ENCODE measurements at regions not wholly inside any gene's neighbourhood (a gene's known extent, or its start where the extent isn't known, plus 50 kb on each side); places are given as distances from the start of the nearest gene placed in this dataset.

GRCh38 chr18:64294967-64295366, 146.1 kb upstream of the LINC00305 start:
- in situ Hi-C loops (cut with HindIII; ENCODE audit: extremely low pct_ligation_motif_present, low pct_unique_long_range_greater_than_20kb) (no loop called here), intact Hi-C loops (cut with micrococcal nuclease; ENCODE audit: unreplicated experiment) (no loop called here)
- TF ChIP-seq EED (CRISPR knock-in tag; IDR thresholded peaks at IDR 0.05) (no peak), BCLAF1 (IDR thresholded peaks at IDR 0.05) (no peak), ZNF792 (CRISPR knock-in tag; IDR thresholded peaks at IDR 0.05) (no peak)
- Histone ChIP-seq H3K36me3 (replicated peaks in 1 of 2; ENCODE audit: control insufficient read depth in 1 of 2, insufficient read depth in 2 of 2, low read length in 2 of 2) (no peaks in the 10 kb centered on the region), H3K4me3 (replicated peaks in 1 of 3; ENCODE audit: insufficient read depth in 1 of 3, low read depth in 2 of 3, low read length in 3 of 3) (no peak overlapping the region), H3K9me3 (ENCODE audit: low read length) (peaks cover 20% of the 10 kb centered on the region), H3K27ac (ENCODE audit: extremely low read length, insufficient read depth, low read length) (no peak overlapping the region), H3K79me2 (ENCODE audit: insufficient read depth, low read length) (no peaks in the 10 kb centered on the region), H2AFZ (ENCODE audit: low read length) (no peak overlapping the region), H4K20me1 (ENCODE audit: insufficient read depth, low read length) (no peaks in the 10 kb centered on the region), H3K9ac (ENCODE audit: insufficient read depth, low read depth, low read length) (no peak overlapping the region), H3K4me1 (ENCODE audit: insufficient read depth, low read length) (no peaks in the 10 kb centered on the region), H3K27me3 (ENCODE audit: control insufficient read depth in 1 of 2, insufficient read depth in 2 of 2, low read length in 2 of 2) (no peaks in the 10 kb centered on the region), H3K4me2 (ENCODE audit: low read depth, low read length) (no peak overlapping the region)
- 13% methylated on average over 4 of the region's 4 CpGs for WGBS (ENCODE audit: low lambda C conversion rate)
- ChIA-PET CTCF (ENCODE audit: low intra/inter-chr PET ratio, low total read pairs) (no interaction called here), POLR2A (no interaction called here)
- DNase-seq (ENCODE audit: low spot score) (no peak), ATAC-seq (no peak), FAIRE-seq (no peak)
- no TSS peak for BruUV-seq (replicated peaks)

GRCh38 chr18:64288432-64288831, 139.5 kb upstream of the LINC00305 start:
- no peaks in the 10 kb centered on the region for H3K4me1 ChIP-seq (ENCODE audit: insufficient read depth, low read length)
- H2AFZ ChIP-seq (ENCODE audit: low read length) = no peak overlapping the region
- ATAC-seq (no peak), DNase-seq (ENCODE audit: low spot score) (no peak), FAIRE-seq (no peak)
- intact Hi-C loops (cut with micrococcal nuclease; ENCODE audit: unreplicated experiment) = no loop called here
- H3K9ac ChIP-seq (ENCODE audit: insufficient read depth, low read depth, low read length) = no peak overlapping the region
- H3K36me3 ChIP-seq (replicated peaks in 1 of 2; ENCODE audit: control insufficient read depth in 1 of 2, insufficient read depth in 2 of 2, low read length in 2 of 2) = no peaks in the 10 kb centered on the region
- no peak overlapping the region for H3K27ac ChIP-seq (ENCODE audit: extremely low read length, insufficient read depth, low read length)
- ChIA-PET CTCF (ENCODE audit: low intra/inter-chr PET ratio, low total read pairs) (no interaction called here), POLR2A (no interaction called here)
- H3K4me2 ChIP-seq (ENCODE audit: low read depth, low read length) = no peak overlapping the region
- no peak overlapping the region for H3K4me3 ChIP-seq (replicated peaks in 1 of 3; ENCODE audit: insufficient read depth in 1 of 3, low read depth in 2 of 3, low read length in 3 of 3)
- in situ Hi-C loops (cut with HindIII; ENCODE audit: extremely low pct_ligation_motif_present, low pct_unique_long_range_greater_than_20kb) = no loop called here
- H3K79me2 ChIP-seq (ENCODE audit: insufficient read depth, low read length) = no peaks in the 10 kb centered on the region
- no TSS peak for BruUV-seq (replicated peaks)
- peaks cover 53% of the 10 kb centered on the region for H3K9me3 ChIP-seq (ENCODE audit: low read length)
- WGBS (ENCODE audit: low lambda C conversion rate) = 0% methylated on average over 2 of the region's 2 CpGs
- no peaks in the 10 kb centered on the region for H4K20me1 ChIP-seq (ENCODE audit: insufficient read depth, low read length)
- H3K27me3 ChIP-seq (ENCODE audit: control insufficient read depth in 1 of 2, insufficient read depth in 2 of 2, low read length in 2 of 2) = no peaks in the 10 kb centered on the region
- TF ChIP-seq NBN (conservative IDR thresholded peaks at IDR 0.05) = no peak
- no peak for TF ChIP-seq ZNF569 (CRISPR knock-in tag; IDR thresholded peaks at IDR 0.05; ENCODE audit: borderline replicate concordance)
- TF ChIP-seq KMT2A (CRISPR knock-in tag; IDR thresholded peaks at IDR 0.05) = no peak
- no peak for TF ChIP-seq ZNF296 (CRISPR knock-in tag; conservative IDR thresholded peaks at IDR 0.05)
- TF ChIP-seq SETDB1 (CRISPR knock-in tag; IDR thresholded peaks at IDR 0.05; ENCODE audit: borderline replicate concordance) = no peak
- no peak for TF ChIP-seq NR1H2 (CRISPR knock-in tag; IDR thresholded peaks at IDR 0.05; ENCODE audit: borderline replicate concordance, low read depth)
- TF ChIP-seq EED (CRISPR knock-in tag; IDR thresholded peaks at IDR 0.05) = no peak
- no peak for TF ChIP-seq THAP7 (CRISPR knock-in tag; IDR thresholded peaks at IDR 0.05)
- TF ChIP-seq ZNF740 (CRISPR knock-in tag; IDR thresholded peaks at IDR 0.05) = no peak
- no peak for TF ChIP-seq ZNF567 (CRISPR knock-in tag; IDR thresholded peaks at IDR 0.05; ENCODE audit: borderline replicate concordance)
- no peak for TF ChIP-seq ZMAT5 (CRISPR knock-in tag; IDR thresholded peaks at IDR 0.05; ENCODE audit: borderline replicate concordance, low read depth)
- no peak for TF ChIP-seq CCAR2 (optimal IDR thresholded peaks at IDR 0.05; ENCODE audit: low read depth, low read length)
- no peak for TF ChIP-seq ASH2L (IDR thresholded peaks at IDR 0.05; ENCODE audit: insufficient read length, low read depth, low read length)
